Large intestine (tissue), 3 donors: ENCODE measurements at regions not wholly inside any gene's neighbourhood (a gene's known extent, or its start where the extent isn't known, plus 50 kb on each side); places are given as distances from the start of the nearest gene placed in this dataset.

Experiments
- DNase-seq, 2 donors: peaks; one replicate each; pipeline versions ENCODE4 v3.0.0 to v3.0.0-alpha.2; 2013
- H3K27ac ChIP-seq: one replicate; pipeline ENCODE4 v1.5.1; 2013; ENCODE audit warnings: low read length
- H3K27me3 ChIP-seq: 2 replicates; pipeline ENCODE4 v1.6.1; 2013; ENCODE audit warnings: low read length; ENCODE audit not compliant: control insufficient read depth, insufficient read depth
- H3K36me3 ChIP-seq: 2 replicates; pipeline ENCODE4 v1.6.1; 2013; ENCODE audit warnings: low read length; ENCODE audit not compliant: control insufficient read depth, insufficient read depth
- H3K4me1 ChIP-seq: one replicate; pipeline ENCODE4 v1.6.1; 2013; ENCODE audit warnings: low read length; ENCODE audit not compliant: control insufficient read depth, insufficient read depth
- H3K4me3 ChIP-seq: one replicate; pipeline ENCODE4 v1.5.1; 2013; ENCODE audit warnings: low read length
- H3K9me3 ChIP-seq: one replicate; pipeline ENCODE4 v1.6.1; 2013; ENCODE audit warnings: mild to moderate bottlenecking, low read depth, low read length, moderate library complexity; ENCODE audit not compliant: control insufficient read depth
- WGBS: methylation state at CpG from one replicate; pipeline ENCODE4 v1.1.5; 2013; ENCODE audit warnings: low lambda C conversion rate; ENCODE audit not compliant: insufficient coverage; 5-methylcytosine and 5-hydroxymethylcytosine counted together

DNA sequence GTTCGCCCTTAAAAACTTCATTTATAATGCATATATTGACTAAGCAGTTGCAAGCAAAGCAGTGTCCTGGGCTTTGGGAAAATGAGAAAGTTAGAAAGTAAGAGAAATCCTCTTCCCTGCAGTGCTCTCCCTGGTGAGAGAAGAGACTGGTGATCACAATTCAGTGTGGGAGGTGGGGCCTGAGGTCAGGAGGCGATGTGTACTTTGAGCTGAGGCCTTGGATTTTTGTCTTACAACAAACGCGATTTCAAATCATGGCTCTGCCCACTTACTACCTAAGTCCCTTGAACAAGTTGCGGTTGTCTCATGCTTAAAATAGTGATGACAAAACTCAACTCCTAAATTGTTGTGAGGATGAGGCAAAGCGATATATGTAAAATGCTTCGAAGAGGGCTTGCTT lies 316.3 kb upstream of the NECTIN3 start:
- Histone ChIP-seq H3K36me3 (no peaks in the 10 kb centered on the region), H3K27ac (no peak overlapping the region), H3K4me3 (no peak overlapping the region), H3K4me1 (no peaks in the 10 kb centered on the region), H3K9me3 (no peaks in the 10 kb centered on the region), H3K27me3 (no peaks in the 10 kb centered on the region)
- 90% methylated on average over 3 of the region's 7 CpGs for WGBS
- peak; percentile 40 to 68 for DNase-seq

GRCh38 chr3:110756705-110757104 lies 314.9 kb upstream of the NECTIN3 start:
- H3K36me3 ChIP-seq = no peaks in the 10 kb centered on the region
- no peak overlapping the region for H3K27ac ChIP-seq
- no peaks in the 10 kb centered on the region for H3K9me3 ChIP-seq
- no peak overlapping the region for H3K4me3 ChIP-seq
- WGBS = no CpG with 5 or more reads among the region's 6 CpGs
- H3K4me1 ChIP-seq = no peaks in the 10 kb centered on the region
- DNase-seq = no peak
- H3K27me3 ChIP-seq = no peaks in the 10 kb centered on the region

- Histone ChIP-seq H3K27ac (no peak overlapping the region), H3K27me3 (no peaks in the 10 kb centered on the region), H3K9me3 (no peaks in the 10 kb centered on the region), H3K4me3 (no peak overlapping the region), H3K36me3 (no peaks in the 10 kb centered on the region), H3K4me1 (no peaks in the 10 kb centered on the region)
- 88% methylated on average over 1 of the region's 2 CpGs for WGBS
- DNase-seq = no peak
Measured at GRCh38 chr3:110758208-110758607, 313.4 kb upstream of the NECTIN3 start.

GRCh38 chr3:110767156-110767555 lies 304.5 kb upstream of the NECTIN3 start:
- no peaks in the 10 kb centered on the region for H3K36me3 ChIP-seq
- H3K27me3 ChIP-seq = no peaks in the 10 kb centered on the region
- no CpG with 5 or more reads among the region's 2 CpGs for WGBS
- no peaks in the 10 kb centered on the region for H3K9me3 ChIP-seq
- H3K27ac ChIP-seq = no peak overlapping the region
- H3K4me1 ChIP-seq = no peaks in the 10 kb centered on the region
- DNase-seq = no peak
- no peak overlapping the region for H3K4me3 ChIP-seq

DNA sequence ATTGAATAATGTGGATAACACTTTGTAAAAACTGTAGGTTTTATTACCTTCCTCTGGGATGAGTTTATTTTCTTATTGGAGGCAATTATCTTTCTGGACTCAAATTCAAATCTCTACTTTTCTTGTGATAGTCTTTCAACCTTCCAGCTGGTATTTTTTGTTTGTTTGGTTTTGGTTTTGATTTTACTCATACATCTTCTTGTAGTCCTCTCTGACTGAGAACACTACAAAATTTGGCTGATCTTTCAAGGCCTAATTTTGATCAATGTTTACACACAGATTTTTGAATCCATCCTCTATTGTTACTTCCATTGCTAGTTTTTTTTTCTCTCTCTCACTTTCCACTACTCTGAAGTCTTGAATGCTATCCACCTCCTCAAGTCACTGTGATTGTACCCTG lies 303.8 kb upstream of the NECTIN3 start:
- no peak for DNase-seq
- no peak overlapping the region for H3K4me3 ChIP-seq
- no peaks in the 10 kb centered on the region for H3K9me3 ChIP-seq
- no peak overlapping the region for H3K27ac ChIP-seq
- no peaks in the 10 kb centered on the region for H3K36me3 ChIP-seq
- no peaks in the 10 kb centered on the region for H3K27me3 ChIP-seq
- H3K4me1 ChIP-seq = no peaks in the 10 kb centered on the region

GRCh38 chr3:110773413-110773954 lies 298.1 kb upstream of the NECTIN3 start:
- Histone ChIP-seq H3K36me3 (no peaks in the 10 kb centered on the region), H3K27me3 (no peaks in the 10 kb centered on the region), H3K4me1 (no peaks in the 10 kb centered on the region), H3K4me3 (no peak overlapping the region), H3K9me3 (no peaks in the 10 kb centered on the region), H3K27ac (no peak overlapping the region)
- peak; percentile 33 to 43 for DNase-seq
- 100% methylated on average over 1 of the region's 9 CpGs for WGBS

DNA sequence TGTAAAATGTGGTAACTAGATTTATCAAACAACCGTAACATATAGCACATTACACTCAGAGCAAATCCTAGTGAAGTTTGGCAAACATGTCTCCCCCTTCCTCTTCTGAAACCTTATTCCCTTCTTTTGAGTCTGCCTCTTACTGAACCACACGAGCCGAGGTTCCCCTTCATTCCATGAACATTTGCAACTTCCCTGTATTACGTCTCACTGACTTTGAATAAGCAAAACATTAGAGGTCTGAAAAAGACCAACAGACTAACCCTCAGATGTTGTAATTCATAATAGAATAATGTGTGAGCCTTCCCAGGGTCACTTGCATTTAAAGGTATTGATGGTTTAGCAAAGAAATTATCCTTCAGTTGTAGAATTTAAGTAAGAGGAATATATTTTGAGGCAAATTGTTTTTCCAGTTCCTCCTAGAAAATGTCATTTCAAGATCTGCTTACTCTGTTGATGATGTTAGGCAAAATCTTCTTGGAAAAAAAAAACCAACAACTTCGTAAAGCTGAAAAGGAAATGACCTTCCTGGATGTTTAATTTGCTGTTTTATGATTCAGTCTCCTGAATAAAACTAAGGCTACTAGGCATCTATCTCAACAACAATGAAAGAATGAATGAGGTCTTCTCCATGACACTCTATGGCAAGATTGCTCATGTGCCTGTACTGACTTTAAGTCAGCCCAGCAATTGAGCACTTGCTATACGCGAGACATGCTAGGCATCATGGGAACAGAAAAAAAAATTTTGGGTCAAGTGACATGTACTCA lies 296.9 kb upstream of the NECTIN3 start:
- no peaks in the 10 kb centered on the region for H3K4me1 ChIP-seq
- no peaks in the 10 kb centered on the region for H3K36me3 ChIP-seq
- H3K4me3 ChIP-seq = no peak overlapping the region
- 86% methylated on average over 3 of the region's 7 CpGs for WGBS
- H3K27ac ChIP-seq = no peak overlapping the region
- DNase-seq = no peak
- H3K9me3 ChIP-seq = no peaks in the 10 kb centered on the region
- H3K27me3 ChIP-seq = no peaks in the 10 kb centered on the region

GRCh38 chr3:110779581-110779980 lies 292.0 kb upstream of the NECTIN3 start:
- DNase-seq = no peak
- Histone ChIP-seq H3K9me3 (no peaks in the 10 kb centered on the region), H3K27me3 (no peaks in the 10 kb centered on the region), H3K4me3 (no peak overlapping the region), H3K36me3 (no peaks in the 10 kb centered on the region), H3K4me1 (no peaks in the 10 kb centered on the region), H3K27ac (no peak overlapping the region)
- WGBS = 100% methylated on average over 1 of the region's 2 CpGs

DNA sequence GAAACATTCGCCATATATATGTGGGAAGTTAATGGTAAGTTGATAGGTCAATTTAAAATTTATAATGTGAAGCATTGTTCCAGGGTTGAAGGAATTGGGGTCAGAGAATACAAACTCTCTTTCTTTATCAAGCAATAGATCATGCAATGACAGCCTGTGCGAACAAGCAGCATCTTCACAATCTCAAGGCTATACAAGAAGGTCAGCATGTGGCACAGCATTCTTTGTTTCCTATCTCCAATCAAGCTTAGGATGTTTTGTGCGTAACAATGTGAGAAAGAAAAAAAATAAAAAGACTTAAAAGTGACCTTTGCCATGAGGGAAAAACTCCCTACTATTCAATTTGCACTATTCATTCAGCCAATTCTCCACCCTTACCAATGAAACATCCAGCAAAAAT lies 288.1 kb upstream of the NECTIN3 start:
- Histone ChIP-seq H3K27me3 (no peaks in the 10 kb centered on the region), H3K27ac (no peak overlapping the region), H3K4me3 (no peak overlapping the region), H3K4me1 (no peaks in the 10 kb centered on the region), H3K9me3 (no peaks in the 10 kb centered on the region), H3K36me3 (no peaks in the 10 kb centered on the region)
- 100% methylated on average over 1 of the region's 3 CpGs for WGBS
- no peak for DNase-seq

- no peak overlapping the region for H3K27ac ChIP-seq
- no peaks in the 10 kb centered on the region for H3K27me3 ChIP-seq
- no peaks in the 10 kb centered on the region for H3K9me3 ChIP-seq
- H3K4me1 ChIP-seq = no peaks in the 10 kb centered on the region
- no peaks in the 10 kb centered on the region for H3K36me3 ChIP-seq
- no peak for DNase-seq
- H3K4me3 ChIP-seq = no peak overlapping the region
- WGBS = no CpG with 5 or more reads among the region's 1 CpG
Measured at GRCh38 chr3:110788794-110789193, 282.8 kb upstream of the NECTIN3 start.

GRCh38 chr3:110789315-110789714 lies 282.3 kb upstream of the NECTIN3 start:
- Histone ChIP-seq H3K4me1 (no peaks in the 10 kb centered on the region), H3K36me3 (no peaks in the 10 kb centered on the region), H3K9me3 (no peaks in the 10 kb centered on the region), H3K27me3 (no peaks in the 10 kb centered on the region), H3K4me3 (no peak overlapping the region), H3K27ac (no peak overlapping the region)
- WGBS = no CpG with 5 or more reads among the region's 2 CpGs
- DNase-seq = no peak
